GM23338 (cell line): ENCODE measurements at regions not wholly inside any gene's neighbourhood (a gene's known extent, or its start where the extent isn't known, plus 50 kb on each side); places are given as distances from the start of the nearest gene placed in this dataset.
A peak's percentile ranks its signal among the peaks of the same experiment; 100 is the strongest.

ENCODE experiments used
- ATAC-seq: fragments of 200-7000 bp; cut with Tn5 transposase; 3 replicates; pipeline ENCODE4 v1.9.1; 2020
- DNase-seq: peaks from one replicate; pipeline ENCODE4 v3.0.0-alpha.2; 2015; ENCODE audit warnings: low spot score
- H2AFZ ChIP-seq: fragments of 200-600 bp; sonication (generic); 2 replicates; pipeline ENCODE4 v1.8.0; 2016; ENCODE audit warnings: antibody characterized with exemption, mild to moderate bottlenecking, moderate library complexity
- H3F3A ChIP-seq: fragments of 200-600 bp; sonication (generic); replicated peaks from 2 replicates; pipeline ENCODE4 v1.8.0; 2017; ENCODE audit warnings: antibody characterized with exemption, mixed run types, low read depth
- H3K27ac ChIP-seq: fragments of 200-600 bp; sonication (generic); 2 replicates; pipeline ENCODE4 v1.6.1; 2016; ENCODE audit warnings: low read depth
- H3K27me3 ChIP-seq: fragments of 200-600 bp; sonication (generic); 2 replicates; pipeline ENCODE4 v1.8.0; 2016; ENCODE audit warnings: mild to moderate bottlenecking, mixed run types, moderate library complexity; ENCODE audit not compliant: insufficient read depth
- H3K36me3 ChIP-seq: fragments of 200-600 bp; sonication (generic); 2 replicates; pipeline ENCODE4 v1.8.0; 2016; ENCODE audit warnings: mild to moderate bottlenecking; ENCODE audit not compliant: insufficient read depth
- H3K4me1 ChIP-seq: fragments of 200-600 bp; sonication (generic); 2 replicates; pipeline ENCODE4 v1.8.0; 2016; ENCODE audit warnings: mild to moderate bottlenecking, moderate library complexity; ENCODE audit not compliant: insufficient read depth
- H3K4me2 ChIP-seq: fragments of 200-600 bp; sonication (generic); 2 replicates; pipeline ENCODE4 v1.7.1; 2017; ENCODE audit warnings: mixed run types
- H3K4me3 ChIP-seq: fragments of 200-600 bp; sonication (generic); 2 replicates; pipeline ENCODE4 v1.6.1; 2016; ENCODE audit warnings: mixed run types
- H3K79me2 ChIP-seq: fragments of 200-600 bp; sonication (generic); replicated peaks from 2 replicates; pipeline ENCODE4 v1.8.0; 2017; ENCODE audit warnings: mild to moderate bottlenecking; ENCODE audit not compliant: insufficient read depth
- H3K9me2 ChIP-seq: fragments of 200-600 bp; sonication (generic); 2 replicates; pipeline ENCODE4 v1.8.0; 2017; ENCODE audit not compliant: insufficient read depth
- H4K20me1 ChIP-seq: fragments of 200-600 bp; sonication (generic); replicated peaks from 2 replicates; pipeline ENCODE4 v1.8.0; 2017; ENCODE audit warnings: mild to moderate bottlenecking; ENCODE audit not compliant: insufficient read depth
- H3K27ac Mint-ChIP-seq: 2 replicates; pipeline ENCODE4 v1.8.0; 2020; ENCODE audit warnings: inconsistent platforms, mild to moderate bottlenecking, moderate library complexity, mixed read lengths
- H3K27me3 Mint-ChIP-seq: 3 replicates; pipeline ENCODE4 v1.8.0; 2022; ENCODE audit warnings: low read depth, mild to moderate bottlenecking, moderate library complexity, mixed read lengths, inconsistent platforms; ENCODE audit not compliant: insufficient read depth, poor library complexity
- H3K36me3 Mint-ChIP-seq: 3 replicates; pipeline ENCODE4 v1.8.0; 2021; ENCODE audit warnings: low read depth, mild to moderate bottlenecking, inconsistent platforms, moderate library complexity, mixed read lengths
- H3K4me1 Mint-ChIP-seq: 3 replicates; pipeline ENCODE4 v1.8.0; 2020; ENCODE audit warnings: mild to moderate bottlenecking, inconsistent platforms, mixed read lengths
- H3K4me3 Mint-ChIP-seq: 3 replicates; pipeline ENCODE4 v1.8.0; 2021; ENCODE audit warnings: moderate library complexity, mild to moderate bottlenecking, inconsistent platforms, mixed read lengths
- H3K9me3 Mint-ChIP-seq: 3 replicates; pipeline ENCODE4 v1.8.0; 2020; ENCODE audit warnings: moderate library complexity, mild to moderate bottlenecking, inconsistent platforms, mixed read lengths
- CREB1 ChIP-seq: fragments of 250-450 bp; sonication (Bioruptor Pico); IDR thresholded peaks from 2 replicates; pipeline ENCODE4 v1.5.0; 2020; ENCODE audit warnings: low read depth, mild to moderate bottlenecking, moderate library complexity
- EZH2 ChIP-seq: fragments of 200-600 bp; sonication (generic); IDR thresholded peaks from one replicate; pipeline ENCODE4 v1.8.0; 2017; ENCODE audit warnings: antibody characterized with exemption, mild to moderate bottlenecking, low read depth; ENCODE audit not compliant: unreplicated experiment
- JUNB ChIP-seq: IDR thresholded peaks from one replicate; pipeline ENCODE4 v1.6.1; 2016; ENCODE audit warnings: antibody characterized with exemption; ENCODE audit not compliant: unreplicated experiment
- NANOG ChIP-seq: IDR thresholded peaks from 2 replicates; pipeline ENCODE4 v1.6.1; 2016; ENCODE audit warnings: antibody characterized with exemption, borderline replicate concordance
- ZNF331 ChIP-seq: fragments of 250-450 bp; sonication (Bioruptor Pico); IDR thresholded peaks from 2 replicates; pipeline ENCODE4 v1.5.0; 2020; ENCODE audit warnings: low read depth, mild to moderate bottlenecking, moderate library complexity
- ZNF462 ChIP-seq: fragments of 250-450 bp; sonication (Bioruptor Pico); IDR thresholded peaks from 2 replicates; pipeline ENCODE4 v1.5.0; 2020; ENCODE audit warnings: mild to moderate bottlenecking, moderate library complexity
- TF ChIP-seq, protein P1 (sequence below): IDR thresholded peaks from one replicate; pipeline ENCODE4 v1.6.1; 2018; ENCODE audit warnings: antibody characterized with exemption; ENCODE audit not compliant: unreplicated experiment

DNA sequence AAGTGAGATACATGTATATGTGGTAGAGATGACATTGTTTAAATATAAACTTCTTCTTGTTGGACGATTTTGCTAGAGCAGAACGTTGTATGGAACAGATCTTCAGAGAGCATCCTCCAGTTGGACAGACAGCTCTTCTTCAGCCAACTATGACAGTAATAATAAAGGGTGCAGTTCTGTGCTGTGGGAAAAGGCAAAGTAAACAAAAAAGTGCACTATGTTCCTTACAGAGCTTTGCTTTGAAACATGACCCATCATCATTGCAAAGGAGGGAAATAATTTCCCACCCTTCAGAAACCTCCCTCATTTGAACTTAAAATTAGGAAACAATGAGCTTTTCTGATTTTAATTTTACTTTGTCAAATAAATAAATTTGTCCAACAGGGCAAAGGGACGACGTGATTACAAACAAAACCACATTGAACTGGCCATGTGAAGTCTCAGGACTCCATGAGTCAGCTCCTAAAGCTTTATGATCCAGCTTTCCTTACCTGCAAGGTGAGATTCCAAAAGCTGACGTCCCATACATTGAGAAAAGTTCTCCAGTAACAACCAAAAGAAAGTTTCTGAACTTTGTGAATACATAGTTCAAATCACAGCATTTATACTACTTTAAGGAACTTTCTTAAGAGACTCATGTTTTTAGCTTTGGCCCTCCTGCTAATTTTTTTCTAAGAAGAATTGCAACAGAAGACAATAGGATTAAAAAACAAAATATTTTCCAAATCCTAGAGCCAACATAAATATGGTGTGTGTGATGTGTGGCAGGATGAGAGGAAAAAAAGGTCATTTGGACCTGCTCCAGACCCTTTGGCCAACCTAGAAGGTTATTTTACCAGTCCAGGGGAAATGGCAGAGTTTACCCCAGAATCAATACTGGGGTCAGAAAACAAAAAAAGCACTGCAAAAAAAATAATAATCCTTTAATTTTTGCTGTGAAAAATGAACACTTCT lies 565.4 kb upstream of the NRP1 start:
- DNase-seq (no peak), ATAC-seq (no peak)
- H3K27ac ChIP-seq, result no peak overlapping the region
- Mint-ChIP-seq H3K27me3 (no peaks in the 10 kb centered on the region), H3K36me3 (peaks cover 6% of the 10 kb centered on the region), H3K27ac (no peak overlapping the region), H3K4me1 (no peaks in the 10 kb centered on the region; the same call in 2 of the 3 replicates), H3K4me3 (no peak overlapping the region), H3K9me3 (peaks cover 6% of the 10 kb centered on the region)
- no peak overlapping the region for H2AFZ ChIP-seq
- H4K20me1 ChIP-seq, result no peaks in the 10 kb centered on the region
- H3K4me3 ChIP-seq, result no peak overlapping the region
- H3K79me2 ChIP-seq, result no peaks in the 10 kb centered on the region
- no peaks in the 10 kb centered on the region for H3K36me3 ChIP-seq
- no peaks in the 10 kb centered on the region for H3F3A ChIP-seq
- TF ChIP-seq EZH2, result no peak
- H3K27me3 ChIP-seq, result no peaks in the 10 kb centered on the region
- no peaks in the 10 kb centered on the region for H3K4me1 ChIP-seq
- H3K4me2 ChIP-seq, result no peak overlapping the region
- peaks cover 16% of the 10 kb centered on the region for H3K9me2 ChIP-seq

- TF ChIP-seq NANOG (no peak), ZNF331 (no peak), EZH2 (no peak), CREB1 (CRISPR knock-in tag) (no peak), JUNB (no peak), ZNF462 (CRISPR knock-in tag) (no peak)
- TF ChIP-seq, protein P1, sequence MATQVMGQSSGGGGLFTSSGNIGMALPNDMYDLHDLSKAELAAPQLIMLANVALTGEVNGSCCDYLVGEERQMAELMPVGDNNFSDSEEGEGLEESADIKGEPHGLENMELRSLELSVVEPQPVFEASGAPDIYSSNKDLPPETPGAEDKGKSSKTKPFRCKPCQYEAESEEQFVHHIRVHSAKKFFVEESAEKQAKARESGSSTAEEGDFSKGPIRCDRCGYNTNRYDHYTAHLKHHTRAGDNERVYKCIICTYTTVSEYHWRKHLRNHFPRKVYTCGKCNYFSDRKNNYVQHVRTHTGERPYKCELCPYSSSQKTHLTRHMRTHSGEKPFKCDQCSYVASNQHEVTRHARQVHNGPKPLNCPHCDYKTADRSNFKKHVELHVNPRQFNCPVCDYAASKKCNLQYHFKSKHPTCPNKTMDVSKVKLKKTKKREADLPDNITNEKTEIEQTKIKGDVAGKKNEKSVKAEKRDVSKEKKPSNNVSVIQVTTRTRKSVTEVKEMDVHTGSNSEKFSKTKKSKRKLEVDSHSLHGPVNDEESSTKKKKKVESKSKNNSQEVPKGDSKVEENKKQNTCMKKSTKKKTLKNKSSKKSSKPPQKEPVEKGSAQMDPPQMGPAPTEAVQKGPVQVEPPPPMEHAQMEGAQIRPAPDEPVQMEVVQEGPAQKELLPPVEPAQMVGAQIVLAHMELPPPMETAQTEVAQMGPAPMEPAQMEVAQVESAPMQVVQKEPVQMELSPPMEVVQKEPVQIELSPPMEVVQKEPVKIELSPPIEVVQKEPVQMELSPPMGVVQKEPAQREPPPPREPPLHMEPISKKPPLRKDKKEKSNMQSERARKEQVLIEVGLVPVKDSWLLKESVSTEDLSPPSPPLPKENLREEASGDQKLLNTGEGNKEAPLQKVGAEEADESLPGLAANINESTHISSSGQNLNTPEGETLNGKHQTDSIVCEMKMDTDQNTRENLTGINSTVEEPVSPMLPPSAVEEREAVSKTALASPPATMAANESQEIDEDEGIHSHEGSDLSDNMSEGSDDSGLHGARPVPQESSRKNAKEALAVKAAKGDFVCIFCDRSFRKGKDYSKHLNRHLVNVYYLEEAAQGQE, result no peak
- H3K36me3 Mint-ChIP-seq, result peaks cover 6% of the 10 kb centered on the region
- Histone ChIP-seq H3K27ac (no peak overlapping the region), H3F3A (no peaks in the 10 kb centered on the region), H3K27me3 (no peaks in the 10 kb centered on the region), H3K36me3 (no peaks in the 10 kb centered on the region), H3K4me2 (no peak overlapping the region), H3K9me2 (peaks cover 20% of the 10 kb centered on the region), H4K20me1 (no peaks in the 10 kb centered on the region), H3K79me2 (no peaks in the 10 kb centered on the region), H3K4me1 (no peaks in the 10 kb centered on the region), H2AFZ (0 out of 2 replicates have a peak overlapping the region, but pooled peaks have one; percentile 52), H3K4me3 (no peak overlapping the region)
- H3K27me3 Mint-ChIP-seq, result no peaks in the 10 kb centered on the region
- H3K4me3 Mint-ChIP-seq, result no peak overlapping the region
- H3K9me3 Mint-ChIP-seq, result peaks cover 10% of the 10 kb centered on the region
- ATAC-seq (no peak), DNase-seq (no peak)
- no peak overlapping the region for H3K27ac Mint-ChIP-seq
- H3K4me1 Mint-ChIP-seq, result no peaks in the 10 kb centered on the region; the same call in 2 of the 3 replicates
These were observed 562.9 kb upstream of the NRP1 start for GRCh38 chr10:33897291-33897752.
